ENCODE measurements at regions not wholly inside any gene's neighbourhood (a gene's known extent, or its start where the extent isn't known, plus 50 kb on each side); places are given as distances from the start of the nearest gene placed in this dataset.
"Not testable (repeated sequence)": the region's sequence is repeated elsewhere in the genome, so short reads cannot be mapped to it uniquely, and the experiment has no call there.

DNA sequence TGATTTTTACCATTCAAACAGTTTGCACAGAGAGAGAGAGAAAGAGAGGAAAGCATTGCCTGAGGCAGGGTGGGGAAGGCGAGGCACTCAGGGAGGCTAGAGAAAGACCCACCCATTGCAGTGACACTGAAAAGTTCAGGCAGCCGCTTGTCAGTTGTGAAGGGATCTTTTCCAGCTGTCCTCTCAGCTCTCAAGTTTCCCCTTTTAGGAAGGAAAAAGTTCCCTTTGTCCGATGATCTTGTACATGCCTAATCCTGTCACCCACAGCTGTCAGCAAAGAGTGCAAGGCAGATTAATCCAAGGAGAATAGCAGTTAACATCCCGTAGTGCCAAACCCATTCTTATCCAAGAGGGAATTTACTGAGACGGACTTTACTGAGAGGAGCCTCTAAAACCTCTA lies 255.0 kb downstream of the MAGEB5 start:
- Histone ChIP-seq H3K9ac (ENCODE audit: low read length in 5 of 5) (no peak overlapping the region), H3K36me3 (ENCODE audit: control insufficient read depth in 5 of 5, insufficient read depth in 5 of 5, low read length in 5 of 5) (no peaks in the 10 kb centered on the region), H3K9me3 (ENCODE audit: control insufficient read depth in 5 of 5, low read length in 5 of 5) (peaks cover 0 to 6% (median 3%) of the 10 kb centered on the region in 5 donors), H3K4me3 (ENCODE audit: low read depth in 1 of 5, low read length in 5 of 5) (no peak overlapping the region), H3K27me3 (ENCODE audit: control insufficient read depth in 5 of 5, insufficient read depth in 4 of 5, low read length in 5 of 5) (peaks cover 0 to 6% (median 0%) of the 10 kb centered on the region in 5 donors), H3K4me1 (ENCODE audit: control insufficient read depth in 5 of 5, insufficient read depth in 5 of 5, low read length in 5 of 5) (no peaks in the 10 kb centered on the region), H3K27ac (ENCODE audit: low read depth, low read length) (no peak overlapping the region)

DNA sequence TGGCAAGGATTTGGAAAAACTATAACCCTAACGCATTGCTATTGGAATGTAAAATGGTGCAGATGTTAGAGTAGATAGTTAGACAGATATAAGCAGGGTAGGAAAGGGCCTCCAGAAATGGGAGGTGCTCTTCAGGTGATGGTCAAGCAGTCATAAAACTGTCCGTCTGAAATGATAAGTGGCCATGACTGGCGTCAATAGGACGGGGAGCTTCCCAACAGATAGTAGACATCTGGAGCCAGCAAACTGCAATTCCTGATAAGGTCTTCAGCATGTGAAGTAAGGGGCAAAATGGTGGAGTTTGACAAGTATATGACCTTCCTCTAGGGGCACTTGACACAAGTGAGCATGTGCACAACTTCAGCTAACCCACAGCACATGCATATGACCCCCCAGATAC lies 250.4 kb downstream of the MAGEB5 start:
- H3K36me3 ChIP-seq (ENCODE audit: control insufficient read depth in 5 of 5, insufficient read depth in 5 of 5, low read length in 5 of 5), result no peaks in the 10 kb centered on the region
- H3K4me1 ChIP-seq (ENCODE audit: control insufficient read depth in 5 of 5, insufficient read depth in 5 of 5, low read length in 5 of 5), result no peaks in the 10 kb centered on the region
- H3K27ac ChIP-seq (ENCODE audit: low read depth, low read length), result no peak overlapping the region
- no peak overlapping the region for H3K4me3 ChIP-seq (ENCODE audit: low read depth in 1 of 5, low read length in 5 of 5)
- peaks cover 0 to 6% (median 3%) of the 10 kb centered on the region in 5 donors for H3K9me3 ChIP-seq (ENCODE audit: control insufficient read depth in 5 of 5, low read length in 5 of 5)
- H3K9ac ChIP-seq (ENCODE audit: low read length in 5 of 5), result no peak overlapping the region
- no peaks in the 10 kb centered on the region for H3K27me3 ChIP-seq (ENCODE audit: control insufficient read depth in 5 of 5, insufficient read depth in 4 of 5, low read length in 5 of 5)

- no peaks in the 10 kb centered on the region for H3K9me3 ChIP-seq (ENCODE audit: control insufficient read depth in 5 of 5, low read length in 5 of 5)
- no peaks in the 10 kb centered on the region for H3K4me1 ChIP-seq (ENCODE audit: control insufficient read depth in 5 of 5, insufficient read depth in 5 of 5, low read length in 5 of 5)
- H3K9ac ChIP-seq (ENCODE audit: low read length in 5 of 5), result no peak overlapping the region
- H3K27me3 ChIP-seq (ENCODE audit: control insufficient read depth in 5 of 5, insufficient read depth in 4 of 5, low read length in 5 of 5), result no peaks in the 10 kb centered on the region
- no peak overlapping the region for H3K27ac ChIP-seq (ENCODE audit: low read depth, low read length)
- H3K36me3 ChIP-seq (ENCODE audit: control insufficient read depth in 5 of 5, insufficient read depth in 5 of 5, low read length in 5 of 5), result no peaks in the 10 kb centered on the region
- no peak overlapping the region for H3K4me3 ChIP-seq (ENCODE audit: low read depth in 1 of 5, low read length in 5 of 5)
Observed at GRCh38 chrX:26445288-26445687, 229.3 kb downstream of the MAGEB5 start.

GRCh38 chrX:26444417-26444816 lies 228.4 kb downstream of the MAGEB5 start:
- H3K27me3 ChIP-seq (ENCODE audit: control insufficient read depth in 5 of 5, insufficient read depth in 4 of 5, low read length in 5 of 5); H3K27ac ChIP-seq (ENCODE audit: low read depth, low read length): not testable (repeated sequence)

DNA sequence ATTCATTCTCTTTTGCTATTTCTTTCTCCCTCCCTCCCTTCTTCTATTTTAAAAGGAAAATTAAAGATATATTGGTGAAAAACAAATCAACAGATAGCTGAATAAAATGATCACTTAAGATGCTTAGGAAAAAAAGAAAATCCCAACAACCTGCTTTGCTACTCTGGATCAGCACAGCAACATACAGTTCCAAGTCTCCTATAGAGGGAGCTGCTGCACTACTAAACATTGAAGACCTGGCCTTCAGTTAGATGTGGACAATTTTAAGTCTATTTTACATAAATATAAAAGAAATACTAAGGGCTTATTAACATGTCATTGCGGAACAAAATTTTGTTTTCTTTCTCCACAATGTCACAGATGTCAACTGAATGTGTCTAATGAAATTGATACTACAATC lies 226.4 kb downstream of the MAGEB5 start:
- Histone ChIP-seq H3K4me1 (ENCODE audit: control insufficient read depth in 5 of 5, insufficient read depth in 5 of 5, low read length in 5 of 5) (no peaks in the 10 kb centered on the region), H3K9me3 (ENCODE audit: control insufficient read depth in 5 of 5, low read length in 5 of 5) (no peaks in the 10 kb centered on the region), H3K36me3 (ENCODE audit: control insufficient read depth in 5 of 5, insufficient read depth in 5 of 5, low read length in 5 of 5) (no peaks in the 10 kb centered on the region), H3K4me3 (ENCODE audit: low read depth in 1 of 5, low read length in 5 of 5) (no peak overlapping the region), H3K9ac (ENCODE audit: low read length in 5 of 5) (no peak overlapping the region), H3K27me3 (ENCODE audit: control insufficient read depth in 5 of 5, insufficient read depth in 4 of 5, low read length in 5 of 5) (no peaks in the 10 kb centered on the region), H3K27ac (ENCODE audit: low read depth, low read length) (no peak overlapping the region)

More at GRCh38 chrX:26444417-26444816, 228.4 kb downstream of the MAGEB5 start:
- H3K4me1 ChIP-seq (ENCODE audit: control insufficient read depth in 5 of 5, insufficient read depth in 5 of 5, low read length in 5 of 5); H3K9ac ChIP-seq (ENCODE audit: low read length in 5 of 5); H3K4me3 ChIP-seq (ENCODE audit: low read depth in 1 of 5, low read length in 5 of 5); H3K36me3 ChIP-seq (ENCODE audit: control insufficient read depth in 5 of 5, insufficient read depth in 5 of 5, low read length in 5 of 5); H3K9me3 ChIP-seq (ENCODE audit: control insufficient read depth in 5 of 5, low read length in 5 of 5): not testable (repeated sequence)

GRCh38 chrX:26414534-26414933 lies 198.6 kb downstream of the MAGEB5 start:
- Histone ChIP-seq H3K27ac (ENCODE audit: low read depth, low read length) (no peak overlapping the region), H3K36me3 (ENCODE audit: control insufficient read depth in 5 of 5, insufficient read depth in 5 of 5, low read length in 5 of 5) (no peaks in the 10 kb centered on the region), H3K9ac (ENCODE audit: low read length in 5 of 5) (no peak overlapping the region), H3K4me3 (ENCODE audit: low read depth in 1 of 5, low read length in 5 of 5) (no peak overlapping the region), H3K4me1 (ENCODE audit: control insufficient read depth in 5 of 5, insufficient read depth in 5 of 5, low read length in 5 of 5) (no peaks in the 10 kb centered on the region), H3K9me3 (ENCODE audit: control insufficient read depth in 5 of 5, low read length in 5 of 5) (peaks cover 0 to 5% (median 2%) of the 10 kb centered on the region in 5 donors), H3K27me3 (ENCODE audit: control insufficient read depth in 5 of 5, insufficient read depth in 4 of 5, low read length in 5 of 5) (no peaks in the 10 kb centered on the region)

DNA sequence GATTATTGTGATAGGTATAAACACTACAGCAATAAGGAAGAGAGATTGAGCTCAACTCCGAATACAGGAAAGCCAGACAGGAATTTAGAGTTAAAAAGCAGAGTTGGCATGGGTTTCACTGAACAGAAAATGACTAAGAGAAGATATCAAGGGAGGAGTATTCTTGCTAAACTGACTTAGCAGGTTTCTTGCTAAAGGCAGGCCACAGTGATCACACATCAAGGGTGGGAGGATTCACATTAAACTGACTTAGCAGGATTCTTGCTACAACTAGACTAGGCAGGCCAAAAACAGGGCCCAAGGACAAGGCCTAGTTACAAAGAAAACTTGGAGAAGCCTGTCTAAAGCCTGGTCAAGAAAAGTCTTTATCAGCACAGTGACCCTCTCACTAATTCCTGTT lies 195.1 kb downstream of the MAGEB5 start:
- no peak overlapping the region for H3K9ac ChIP-seq (ENCODE audit: low read length in 5 of 5)
- H3K4me1 ChIP-seq (ENCODE audit: control insufficient read depth in 5 of 5, insufficient read depth in 5 of 5, low read length in 5 of 5), result no peaks in the 10 kb centered on the region
- no peak overlapping the region for H3K27ac ChIP-seq (ENCODE audit: low read depth, low read length)
- H3K9me3 ChIP-seq (ENCODE audit: control insufficient read depth in 5 of 5, low read length in 5 of 5), result no peaks in the 10 kb centered on the region
- H3K4me3 ChIP-seq (ENCODE audit: low read depth in 1 of 5, low read length in 5 of 5), result no peak overlapping the region
- no peaks in the 10 kb centered on the region for H3K27me3 ChIP-seq (ENCODE audit: control insufficient read depth in 5 of 5, insufficient read depth in 4 of 5, low read length in 5 of 5)
- H3K36me3 ChIP-seq (ENCODE audit: control insufficient read depth in 5 of 5, insufficient read depth in 5 of 5, low read length in 5 of 5), result no peaks in the 10 kb centered on the region

- Histone ChIP-seq H3K4me3 (ENCODE audit: low read depth in 1 of 5, low read length in 5 of 5) (no peak overlapping the region), H3K36me3 (ENCODE audit: control insufficient read depth in 5 of 5, insufficient read depth in 5 of 5, low read length in 5 of 5) (no peaks in the 10 kb centered on the region), H3K9me3 (ENCODE audit: control insufficient read depth in 5 of 5, low read length in 5 of 5) (no peaks in the 10 kb centered on the region), H3K27ac (ENCODE audit: low read depth, low read length) (no peak overlapping the region), H3K27me3 (ENCODE audit: control insufficient read depth in 5 of 5, insufficient read depth in 4 of 5, low read length in 5 of 5) (no peaks in the 10 kb centered on the region), H3K4me1 (ENCODE audit: control insufficient read depth in 5 of 5, insufficient read depth in 5 of 5, low read length in 5 of 5) (no peaks in the 10 kb centered on the region), H3K9ac (ENCODE audit: low read length in 5 of 5) (no peak overlapping the region)
Observed at GRCh38 chrX:26409636-26410035, 193.7 kb downstream of the MAGEB5 start.

DNA sequence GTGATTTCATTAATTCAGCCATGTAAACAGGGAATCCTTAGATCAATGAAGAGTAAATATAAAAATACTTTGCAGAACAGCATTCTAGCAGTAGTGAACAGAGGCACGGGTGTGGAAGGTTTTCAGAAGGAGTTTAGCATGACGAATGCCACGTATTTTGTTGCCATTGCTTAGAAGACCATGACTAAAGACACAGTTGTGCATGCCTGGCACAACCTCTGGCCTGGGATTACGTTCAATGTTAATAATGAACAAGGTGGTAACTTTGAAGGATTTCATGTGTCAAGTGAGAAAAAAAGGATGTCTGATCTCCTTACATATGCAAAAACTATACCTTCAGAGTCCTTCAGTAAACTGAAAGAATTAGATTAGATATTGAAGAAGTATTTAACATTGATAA lies 171.9 kb downstream of the MAGEB5 start:
- Histone ChIP-seq H3K4me1 (ENCODE audit: control insufficient read depth in 5 of 5, insufficient read depth in 5 of 5, low read length in 5 of 5) (no peaks in the 10 kb centered on the region), H3K36me3 (ENCODE audit: control insufficient read depth in 5 of 5, insufficient read depth in 5 of 5, low read length in 5 of 5) (no peaks in the 10 kb centered on the region), H3K9ac (ENCODE audit: low read length in 5 of 5) (no peak overlapping the region), H3K27me3 (ENCODE audit: control insufficient read depth in 5 of 5, insufficient read depth in 4 of 5, low read length in 5 of 5) (peaks cover 0 to 2% (median 0%) of the 10 kb centered on the region in 5 donors), H3K27ac (ENCODE audit: low read depth, low read length) (no peak overlapping the region), H3K4me3 (ENCODE audit: low read depth in 1 of 5, low read length in 5 of 5) (no peak overlapping the region), H3K9me3 (ENCODE audit: control insufficient read depth in 5 of 5, low read length in 5 of 5) (peaks cover 0 to 4% (median 0%) of the 10 kb centered on the region in 5 donors)

GRCh38 chrX:26376037-26376708 lies 160.2 kb downstream of the MAGEB5 start:
- no peaks in the 10 kb centered on the region for H3K9me3 ChIP-seq (ENCODE audit: control insufficient read depth in 5 of 5, low read length in 5 of 5)
- H3K4me1 ChIP-seq (ENCODE audit: control insufficient read depth in 5 of 5, insufficient read depth in 5 of 5, low read length in 5 of 5), result no peaks in the 10 kb centered on the region
- H3K36me3 ChIP-seq (ENCODE audit: control insufficient read depth in 5 of 5, insufficient read depth in 5 of 5, low read length in 5 of 5), result no peaks in the 10 kb centered on the region
- H3K27me3 ChIP-seq (ENCODE audit: control insufficient read depth in 5 of 5, insufficient read depth in 4 of 5, low read length in 5 of 5), result peaks cover 0 to 3% (median 0%) of the 10 kb centered on the region in 5 donors
- no peak overlapping the region for H3K27ac ChIP-seq (ENCODE audit: low read depth, low read length)
- H3K4me3 ChIP-seq (ENCODE audit: low read depth in 1 of 5, low read length in 5 of 5), result no peak overlapping the region
- no peak overlapping the region for H3K9ac ChIP-seq (ENCODE audit: low read length in 5 of 5)
